Nephron (organoid): ENCODE measurements at regions not wholly inside any gene's neighbourhood (a gene's known extent, or its start where the extent isn't known, plus 50 kb on each side); places are given as distances from the start of the nearest gene placed in this dataset.

Source experiments
- H3K27ac Mint-ChIP-seq, 3 experiments: 2 replicates each; pipeline ENCODE4 v1.8.0; 2020; ENCODE audit warnings: mixed read lengths in 3 of 3, mild to moderate bottlenecking in 2 of 3, moderate library complexity in 1 of 3
- H3K27me3 Mint-ChIP-seq: 2 replicates; pipeline ENCODE4 v1.8.0; 2021; ENCODE audit warnings: low read depth, mild to moderate bottlenecking, moderate library complexity, mixed read lengths
- H3K36me3 Mint-ChIP-seq: 2 replicates; pipeline ENCODE4 v1.8.0; 2020; ENCODE audit warnings: low read depth, mixed read lengths
- H3K4me1 Mint-ChIP-seq: 2 replicates; pipeline ENCODE4 v1.8.0; 2020; ENCODE audit warnings: mixed read lengths
- H3K4me3 Mint-ChIP-seq, 3 experiments: 2 replicates each; pipeline ENCODE4 v1.8.0; 2020; ENCODE audit warnings: mild to moderate bottlenecking in 3 of 3, mixed read lengths in 3 of 3, moderate library complexity in 2 of 3
- H3K9me3 Mint-ChIP-seq: 2 replicates; pipeline ENCODE4 v1.8.0; 2020; ENCODE audit warnings: mixed read lengths
- TF ChIP-seq, protein P1 (sequence below), 3 experiments: fragments of 200-600 bp; sonication (generic); IDR thresholded peaks; one replicate each; pipeline ENCODE4 v1.5.0; 2021; ENCODE audit warnings: antibody characterized with exemption in 3 of 3; ENCODE audit not compliant: unreplicated experiment in 3 of 3

DNA sequence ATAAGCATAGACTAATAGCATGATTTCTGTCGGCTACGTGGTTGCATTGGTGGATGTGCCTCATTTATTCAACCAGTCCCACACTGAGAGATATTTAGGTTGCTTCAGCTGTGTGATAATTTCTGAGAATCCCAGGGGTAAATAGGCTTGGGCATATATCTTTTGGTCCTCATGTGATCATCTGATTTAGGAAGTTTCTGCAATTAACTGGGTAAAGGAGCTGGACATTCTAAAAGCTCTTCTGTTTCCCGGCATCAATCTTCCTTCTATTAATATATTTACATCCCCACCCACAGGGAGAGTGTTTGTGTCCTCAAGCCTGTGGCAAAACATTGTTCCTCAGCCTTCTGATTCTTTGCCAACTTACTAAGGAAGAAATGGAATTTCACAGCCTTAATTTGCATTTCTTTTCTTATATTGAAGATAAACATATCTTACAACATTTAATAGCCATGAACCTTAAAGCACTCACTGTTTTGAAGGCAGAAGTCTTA is 431.6 kb downstream of the RFC3 start:
- H3K27me3 Mint-ChIP-seq: peaks cover 5% of the 10 kb centered on the region
- no peak overlapping the region for H3K27ac Mint-ChIP-seq
- peaks cover 3% of the 10 kb centered on the region for H3K9me3 Mint-ChIP-seq
- peaks cover 10% of the 10 kb centered on the region for H3K4me1 Mint-ChIP-seq
- no peak overlapping the region for H3K4me3 Mint-ChIP-seq
- TF ChIP-seq, protein P1, sequence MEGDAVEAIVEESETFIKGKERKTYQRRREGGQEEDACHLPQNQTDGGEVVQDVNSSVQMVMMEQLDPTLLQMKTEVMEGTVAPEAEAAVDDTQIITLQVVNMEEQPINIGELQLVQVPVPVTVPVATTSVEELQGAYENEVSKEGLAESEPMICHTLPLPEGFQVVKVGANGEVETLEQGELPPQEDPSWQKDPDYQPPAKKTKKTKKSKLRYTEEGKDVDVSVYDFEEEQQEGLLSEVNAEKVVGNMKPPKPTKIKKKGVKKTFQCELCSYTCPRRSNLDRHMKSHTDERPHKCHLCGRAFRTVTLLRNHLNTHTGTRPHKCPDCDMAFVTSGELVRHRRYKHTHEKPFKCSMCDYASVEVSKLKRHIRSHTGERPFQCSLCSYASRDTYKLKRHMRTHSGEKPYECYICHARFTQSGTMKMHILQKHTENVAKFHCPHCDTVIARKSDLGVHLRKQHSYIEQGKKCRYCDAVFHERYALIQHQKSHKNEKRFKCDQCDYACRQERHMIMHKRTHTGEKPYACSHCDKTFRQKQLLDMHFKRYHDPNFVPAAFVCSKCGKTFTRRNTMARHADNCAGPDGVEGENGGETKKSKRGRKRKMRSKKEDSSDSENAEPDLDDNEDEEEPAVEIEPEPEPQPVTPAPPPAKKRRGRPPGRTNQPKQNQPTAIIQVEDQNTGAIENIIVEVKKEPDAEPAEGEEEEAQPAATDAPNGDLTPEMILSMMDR (IDR thresholded peaks at IDR 0.05; ENCODE audit: unreplicated experiment in 3 of 3): no peak
- no peaks in the 10 kb centered on the region for H3K36me3 Mint-ChIP-seq

DNA sequence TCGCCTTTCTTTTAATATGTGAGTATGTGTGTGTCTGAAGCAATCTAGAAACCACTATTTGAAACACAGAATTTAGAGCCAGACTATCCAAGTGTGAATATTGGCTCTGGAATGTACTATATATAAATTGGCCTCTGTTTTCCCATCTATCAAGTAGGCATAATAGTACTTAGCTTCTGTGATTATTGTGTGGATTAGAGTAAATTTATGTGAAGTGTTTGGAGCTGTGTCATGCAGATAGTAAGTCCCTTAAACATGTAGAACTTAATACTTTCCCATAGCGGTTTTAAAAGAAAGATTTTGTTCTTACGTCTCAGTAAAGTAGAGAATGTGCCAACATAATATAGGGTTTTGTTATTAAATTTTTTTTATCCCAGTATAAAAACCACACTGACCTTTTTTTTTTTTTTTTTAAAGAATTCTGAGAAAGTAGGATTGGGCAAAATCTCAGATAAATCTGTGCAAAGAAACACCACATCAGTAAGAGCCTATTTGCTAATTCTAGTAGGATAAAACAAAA is 432.3 kb downstream of the RFC3 start:
- peaks cover 10% of the 10 kb centered on the region for H3K4me1 Mint-ChIP-seq
- peaks cover 8% of the 10 kb centered on the region for H3K27me3 Mint-ChIP-seq
- no peak overlapping the region for H3K27ac Mint-ChIP-seq
- no peak overlapping the region for H3K4me3 Mint-ChIP-seq
- TF ChIP-seq, protein P1 (IDR thresholded peaks at IDR 0.05; ENCODE audit: unreplicated experiment in 3 of 3): no peak
- H3K36me3 Mint-ChIP-seq: no peaks in the 10 kb centered on the region
- peaks cover 5% of the 10 kb centered on the region for H3K9me3 Mint-ChIP-seq

DNA sequence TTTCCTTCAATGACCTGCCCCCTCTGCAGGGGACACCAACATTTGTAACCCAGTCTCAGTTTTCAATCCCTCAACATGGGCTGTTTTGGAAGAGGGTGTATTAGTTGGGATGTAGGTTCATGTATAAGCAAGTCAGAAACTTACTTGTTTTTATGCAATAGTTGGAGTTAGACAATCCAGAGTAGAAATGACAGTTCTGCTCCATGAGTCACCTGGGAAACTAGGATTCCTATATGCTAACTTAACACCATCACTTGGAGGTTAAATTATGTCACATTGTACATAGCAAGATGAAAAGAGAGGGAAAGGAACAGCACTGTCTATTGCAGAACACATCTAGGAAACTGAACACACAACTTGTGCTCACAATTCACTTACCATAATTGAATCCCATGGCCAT is 436.4 kb downstream of the RFC3 start:
- Mint-ChIP-seq H3K27ac (no peak overlapping the region), H3K36me3 (no peaks in the 10 kb centered on the region), H3K4me1 (peaks cover 12% of the 10 kb centered on the region), H3K4me3 (no peak overlapping the region), H3K27me3 (peaks cover 13% of the 10 kb centered on the region), H3K9me3 (peaks cover 13% of the 10 kb centered on the region)
- TF ChIP-seq, protein P1 (IDR thresholded peaks at IDR 0.05; ENCODE audit: unreplicated experiment in 3 of 3): no peak

DNA sequence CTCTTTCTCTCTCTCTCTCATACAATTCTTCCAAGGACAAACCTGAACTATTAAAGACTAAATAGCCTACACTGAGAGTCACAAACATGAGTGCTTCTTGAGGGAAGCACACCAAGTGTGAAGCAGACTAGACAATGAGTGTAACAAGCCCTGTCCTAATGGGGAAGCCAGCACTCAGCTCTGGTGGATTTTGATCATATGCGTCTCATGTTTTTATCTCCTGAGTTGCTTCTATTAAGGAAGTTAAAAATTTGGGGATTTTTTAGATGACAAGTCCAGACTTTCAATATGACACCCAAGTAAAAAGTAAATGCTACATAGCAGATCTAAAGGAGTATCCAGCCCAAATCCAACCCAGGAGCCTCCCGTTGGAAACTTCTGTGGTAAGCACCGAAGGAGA is 437.8 kb downstream of the RFC3 start:
- H3K4me1 Mint-ChIP-seq: peaks cover 17% of the 10 kb centered on the region
- H3K27ac Mint-ChIP-seq: no peak overlapping the region
- peaks cover 13% of the 10 kb centered on the region for H3K27me3 Mint-ChIP-seq
- H3K4me3 Mint-ChIP-seq: no peak overlapping the region
- H3K9me3 Mint-ChIP-seq: peaks cover 17% of the 10 kb centered on the region
- H3K36me3 Mint-ChIP-seq: no peaks in the 10 kb centered on the region
- TF ChIP-seq, protein P1 (IDR thresholded peaks at IDR 0.05; ENCODE audit: unreplicated experiment in 3 of 3): no peak

DNA sequence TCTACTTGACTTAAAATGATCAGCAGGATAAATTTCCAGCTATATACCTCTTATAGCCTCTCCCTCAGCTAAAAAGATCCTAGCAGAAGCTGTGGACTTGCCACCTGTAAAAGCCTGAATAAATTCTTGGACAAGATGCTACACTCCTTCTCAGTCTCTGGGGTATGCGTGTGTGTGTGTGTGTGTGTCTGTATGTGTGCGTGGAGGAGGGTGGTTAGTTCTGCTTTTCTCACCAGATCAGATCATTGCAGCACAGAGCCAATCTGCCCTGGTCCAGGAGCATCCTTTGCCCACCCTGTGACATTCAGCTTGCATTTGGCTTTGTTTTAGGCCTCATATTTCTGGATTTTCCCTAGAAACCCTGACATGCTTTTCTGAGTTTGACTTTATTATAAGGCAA is 438.3 kb downstream of the RFC3 start:
- Mint-ChIP-seq H3K4me1 (peaks cover 17% of the 10 kb centered on the region), H3K4me3 (no peak overlapping the region), H3K9me3 (peaks cover 17% of the 10 kb centered on the region), H3K36me3 (no peaks in the 10 kb centered on the region), H3K27ac (no peak overlapping the region), H3K27me3 (peaks cover 13% of the 10 kb centered on the region)
- TF ChIP-seq, protein P1 (IDR thresholded peaks at IDR 0.05; ENCODE audit: unreplicated experiment in 3 of 3): no peak

DNA sequence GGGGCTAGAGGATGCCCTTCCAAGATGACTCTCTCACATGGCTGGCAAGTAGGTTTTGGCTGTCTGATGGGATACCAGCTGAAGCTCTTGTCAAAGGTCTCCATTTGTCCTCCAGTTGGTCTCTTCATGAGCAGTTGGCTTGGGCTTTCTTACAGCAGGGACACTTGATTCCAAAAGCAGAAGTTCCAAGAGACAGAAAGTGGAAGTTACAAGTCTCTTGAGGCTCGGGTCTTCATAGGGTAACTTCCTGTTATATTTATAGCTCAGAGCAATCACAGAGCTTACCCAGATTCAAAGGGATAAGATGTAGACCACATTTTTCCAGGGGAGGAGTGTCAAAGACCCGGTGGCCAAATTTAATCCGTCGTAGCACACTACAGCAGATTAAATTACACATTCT is 440.0 kb downstream of the RFC3 start:
- Mint-ChIP-seq H3K9me3 (peaks cover 17% of the 10 kb centered on the region), H3K27ac (no peak overlapping the region), H3K4me3 (no peak overlapping the region), H3K36me3 (no peaks in the 10 kb centered on the region), H3K4me1 (peaks cover 17% of the 10 kb centered on the region), H3K27me3 (peaks cover 13% of the 10 kb centered on the region)
- TF ChIP-seq, protein P1 (IDR thresholded peaks at IDR 0.05; ENCODE audit: unreplicated experiment in 3 of 3): no peak
